ENCODE measurements at regions not wholly inside any gene's neighbourhood (a gene's known extent, or its start where the extent isn't known, plus 50 kb on each side); places are given as distances from the start of the nearest gene placed in this dataset.

DNA sequence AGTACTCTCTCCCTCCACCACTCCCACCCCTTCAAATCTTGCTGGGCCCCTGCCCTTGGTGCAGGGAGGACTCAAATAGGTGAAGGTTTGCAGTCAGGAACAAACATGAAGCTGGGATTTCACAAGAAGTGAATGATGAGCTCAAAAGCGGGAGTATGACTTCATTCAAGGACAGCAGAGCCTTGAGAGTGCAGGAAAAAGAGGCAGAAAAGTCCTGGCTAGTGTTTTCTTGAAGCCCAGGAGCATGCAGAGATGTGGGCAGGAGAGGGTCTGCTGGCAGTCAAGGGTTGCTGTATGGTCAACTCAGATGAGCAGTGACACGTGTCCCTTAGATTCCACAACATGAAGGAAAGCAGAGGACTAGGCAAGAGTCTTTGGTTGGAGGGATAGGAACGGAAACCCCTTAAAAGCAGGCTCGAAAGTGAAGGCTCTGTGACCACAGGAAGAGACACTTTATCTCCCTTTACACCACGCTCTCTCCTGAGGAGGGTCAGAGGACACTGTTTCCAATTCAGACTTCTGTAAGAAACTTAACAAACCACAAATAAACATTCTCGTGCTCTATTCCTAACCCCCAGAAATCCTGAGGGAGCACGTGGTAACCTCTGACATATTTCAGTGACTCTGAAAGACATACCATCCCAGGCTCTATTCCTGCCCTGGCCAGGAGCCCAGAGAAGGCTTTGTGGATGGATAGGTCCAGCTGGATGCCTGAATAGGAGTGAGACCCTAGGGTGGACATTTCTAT lies 168.0 kb upstream of the NDN start:
- DNase-seq (ENCODE audit: low read depth) = no peak
- TF ChIP-seq, protein P1, sequence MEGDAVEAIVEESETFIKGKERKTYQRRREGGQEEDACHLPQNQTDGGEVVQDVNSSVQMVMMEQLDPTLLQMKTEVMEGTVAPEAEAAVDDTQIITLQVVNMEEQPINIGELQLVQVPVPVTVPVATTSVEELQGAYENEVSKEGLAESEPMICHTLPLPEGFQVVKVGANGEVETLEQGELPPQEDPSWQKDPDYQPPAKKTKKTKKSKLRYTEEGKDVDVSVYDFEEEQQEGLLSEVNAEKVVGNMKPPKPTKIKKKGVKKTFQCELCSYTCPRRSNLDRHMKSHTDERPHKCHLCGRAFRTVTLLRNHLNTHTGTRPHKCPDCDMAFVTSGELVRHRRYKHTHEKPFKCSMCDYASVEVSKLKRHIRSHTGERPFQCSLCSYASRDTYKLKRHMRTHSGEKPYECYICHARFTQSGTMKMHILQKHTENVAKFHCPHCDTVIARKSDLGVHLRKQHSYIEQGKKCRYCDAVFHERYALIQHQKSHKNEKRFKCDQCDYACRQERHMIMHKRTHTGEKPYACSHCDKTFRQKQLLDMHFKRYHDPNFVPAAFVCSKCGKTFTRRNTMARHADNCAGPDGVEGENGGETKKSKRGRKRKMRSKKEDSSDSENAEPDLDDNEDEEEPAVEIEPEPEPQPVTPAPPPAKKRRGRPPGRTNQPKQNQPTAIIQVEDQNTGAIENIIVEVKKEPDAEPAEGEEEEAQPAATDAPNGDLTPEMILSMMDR (IDR thresholded peaks at IDR 0.05; ENCODE audit: control insufficient read depth, insufficient read depth, low read depth, low read length, missing control alignments) = no peak

DNA sequence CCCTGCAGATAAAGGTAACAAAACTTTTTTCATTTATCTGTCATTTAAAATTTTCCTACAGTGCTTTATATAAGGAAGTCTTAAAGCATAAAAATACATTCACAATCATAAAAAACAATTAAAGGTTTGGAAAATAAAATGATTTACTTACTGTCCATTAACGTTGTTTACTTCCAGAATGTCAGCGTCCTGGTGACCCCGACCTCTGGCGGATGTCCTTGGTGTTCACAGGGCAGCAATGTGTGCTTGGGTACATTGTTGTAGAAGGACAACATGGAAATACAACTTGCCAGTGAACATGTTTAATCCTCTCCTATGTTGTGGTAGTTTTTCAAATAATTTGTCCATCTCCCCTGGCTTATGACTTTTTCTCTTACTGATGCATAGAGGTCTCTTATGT lies 168.8 kb upstream of the NDN start:
- H3K4me3 ChIP-seq (ENCODE audit: control insufficient read depth, low read depth, low read length) = no peak overlapping the region
- no peak for DNase-seq (ENCODE audit: low read depth)
- TF ChIP-seq, protein P1 (IDR thresholded peaks at IDR 0.05; ENCODE audit: control insufficient read depth, insufficient read depth, low read depth, low read length, missing control alignments) = no peak

More for the DNA sequence above, 168.0 kb upstream of the NDN start:
- no peak overlapping the region for H3K4me3 ChIP-seq (ENCODE audit: control insufficient read depth, low read depth, low read length)

- DNase-seq (ENCODE audit: low read depth) = no peak
- H3K4me3 ChIP-seq (ENCODE audit: control insufficient read depth, low read depth, low read length) = no peak overlapping the region
- TF ChIP-seq, protein P1 (IDR thresholded peaks at IDR 0.05; ENCODE audit: control insufficient read depth, insufficient read depth, low read depth, low read length, missing control alignments) = no peak
Observed at GRCh38 chr15:23857028-23857641, 170.0 kb upstream of the NDN start.

DNA sequence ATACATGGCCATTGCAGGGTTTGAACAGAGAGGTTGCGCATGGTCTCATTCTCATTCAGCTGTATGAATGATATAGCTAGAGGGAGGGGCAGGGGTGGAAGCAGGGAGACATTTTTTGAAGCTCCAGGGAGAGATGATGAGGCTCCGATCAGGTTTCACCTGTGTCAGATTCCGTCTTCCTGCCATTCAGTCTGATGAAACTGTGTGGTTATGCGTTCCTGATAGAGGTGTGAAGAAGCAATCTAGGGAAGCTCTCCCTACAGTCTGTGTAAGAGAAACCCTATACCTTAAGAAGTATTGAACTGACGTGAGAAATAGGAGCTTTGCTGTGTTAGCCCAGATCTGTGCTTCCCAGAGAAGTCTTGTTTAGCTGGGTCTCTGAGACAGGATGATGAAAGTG lies 171.9 kb upstream of the NDN start:
- TF ChIP-seq, protein P1 (IDR thresholded peaks at IDR 0.05; ENCODE audit: control insufficient read depth, insufficient read depth, low read depth, low read length, missing control alignments) = no peak
- no peak for DNase-seq (ENCODE audit: low read depth)
- no peak overlapping the region for H3K4me3 ChIP-seq (ENCODE audit: control insufficient read depth, low read depth, low read length)

DNA sequence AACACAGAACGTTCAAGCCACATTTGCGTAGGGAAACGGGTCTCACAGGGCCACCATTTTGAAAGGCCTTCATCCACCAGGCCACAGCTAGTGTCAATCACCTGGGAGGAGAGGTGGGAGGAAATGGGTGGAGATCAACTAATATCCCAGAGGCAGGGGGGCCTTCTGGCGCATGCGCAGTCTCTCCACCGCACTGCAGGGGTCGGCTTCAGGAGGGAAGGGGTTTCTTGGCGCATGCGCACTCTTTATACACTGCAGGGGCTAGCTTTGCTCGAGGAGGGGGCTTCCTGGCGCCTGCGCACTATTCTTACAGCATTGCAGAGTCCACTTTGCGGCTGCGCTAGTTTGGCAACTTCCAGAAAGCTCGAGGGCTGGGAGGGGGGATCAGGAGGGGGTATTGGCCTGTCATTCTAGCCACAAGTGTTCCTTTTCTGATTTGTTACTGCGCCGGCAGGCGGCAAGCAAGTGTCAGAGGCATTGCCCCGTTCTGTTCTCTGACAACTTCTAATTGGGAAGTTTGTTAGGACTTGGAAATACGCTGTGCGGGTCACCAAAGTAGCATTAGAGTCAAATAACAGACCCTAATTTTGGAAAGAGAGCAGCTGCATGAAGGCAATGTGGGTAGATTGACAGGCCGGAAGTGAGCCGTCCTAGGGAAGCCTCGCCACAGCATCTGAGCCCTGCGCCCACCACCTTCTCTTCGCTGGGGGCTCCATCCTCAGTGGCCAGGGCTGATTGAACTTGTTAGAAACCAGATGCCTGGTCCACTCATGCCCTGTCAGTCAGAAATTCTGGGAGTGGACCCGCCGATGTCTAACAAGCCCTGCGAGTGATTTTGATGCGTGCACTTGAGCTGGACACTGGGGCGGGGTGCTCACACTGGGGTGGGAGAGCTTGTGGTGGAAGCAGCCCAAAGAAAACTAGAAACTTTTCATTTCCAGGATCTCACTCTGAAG lies 173.5 kb upstream of the NDN start:
- DNase-seq (ENCODE audit: low read depth) = no peak
- no peak overlapping the region for H3K4me3 ChIP-seq (ENCODE audit: control insufficient read depth, low read depth, low read length)
- TF ChIP-seq, protein P1 (IDR thresholded peaks at IDR 0.05; ENCODE audit: control insufficient read depth, insufficient read depth, low read depth, low read length, missing control alignments) = no peak

GRCh38 chr15:23866832-23867231 lies 179.7 kb upstream of the NDN start:
- no peak overlapping the region for H3K4me3 ChIP-seq (ENCODE audit: control insufficient read depth, low read depth, low read length)
- no peak for DNase-seq (ENCODE audit: low read depth)
- TF ChIP-seq, protein P1 (IDR thresholded peaks at IDR 0.05; ENCODE audit: control insufficient read depth, insufficient read depth, low read depth, low read length, missing control alignments) = peak; percentile 7
